ENCODE measurements at regions not wholly inside any gene's neighbourhood (a gene's known extent, or its start where the extent isn't known, plus 50 kb on each side); places are given as distances from the start of the nearest gene placed in this dataset.

DNA sequence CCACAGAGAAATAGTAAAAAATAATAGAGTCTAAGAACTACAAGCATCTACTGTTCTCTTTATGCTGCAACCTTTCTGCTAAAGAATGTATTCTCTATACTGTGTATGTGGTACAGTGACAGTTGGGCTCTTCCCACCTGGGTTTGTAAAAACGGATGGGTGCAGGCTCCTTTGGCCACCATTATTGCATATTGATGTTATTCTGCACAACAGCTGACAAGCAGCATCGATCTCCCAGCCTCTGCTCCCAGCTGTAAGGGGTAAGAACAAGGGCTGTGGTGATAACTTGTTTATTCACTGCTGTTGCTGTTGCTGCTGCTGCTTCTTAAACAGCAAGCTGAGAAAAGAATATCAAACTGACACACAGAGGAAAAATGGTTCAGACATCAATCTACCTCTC lies 56.1 kb downstream of the KCNRG start:
- DNase-seq (ENCODE audit: low read depth in 2 of 2) = no peak

DNA sequence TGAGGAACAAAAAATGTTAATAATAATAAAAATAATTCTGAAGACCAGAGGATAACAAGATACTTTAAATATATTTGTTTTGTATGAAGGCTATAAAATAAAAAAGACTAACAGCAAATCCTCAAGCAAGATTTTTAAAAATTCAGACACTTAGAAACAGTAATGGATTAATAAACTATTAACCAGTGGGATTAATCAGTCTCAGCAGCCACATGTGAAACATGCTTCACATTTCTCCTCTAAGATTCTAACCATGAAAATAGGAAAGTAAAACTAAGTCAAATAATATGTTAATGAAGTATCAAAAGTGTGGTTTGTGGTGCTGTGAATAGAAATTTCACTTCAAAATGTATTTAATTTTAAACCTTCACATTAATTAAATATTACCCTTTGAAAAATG lies 57.4 kb downstream of the KCNRG start:
- DNase-seq (ENCODE audit: low read depth in 2 of 2) = no peak

DNA sequence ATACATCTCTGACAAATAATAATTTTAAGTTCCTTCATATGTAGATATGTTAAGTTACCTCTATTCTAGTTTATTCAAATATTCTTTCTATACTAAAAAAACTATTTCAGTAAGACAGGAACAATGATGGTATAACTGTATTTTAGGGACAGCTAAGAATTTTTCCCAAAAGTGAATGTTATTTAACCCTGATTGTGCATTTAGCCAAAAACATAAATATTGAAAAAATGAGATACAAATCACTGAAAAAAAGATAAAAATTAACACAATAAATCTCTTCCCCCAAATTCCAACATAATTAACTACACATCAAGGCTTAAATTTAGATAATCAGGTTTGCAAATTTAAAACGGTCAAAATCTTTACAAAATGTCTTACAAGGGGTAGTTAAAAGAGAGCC lies 58.1 kb downstream of the KCNRG start:
- DNase-seq (ENCODE audit: low read depth in 2 of 2) = no peak

DNA sequence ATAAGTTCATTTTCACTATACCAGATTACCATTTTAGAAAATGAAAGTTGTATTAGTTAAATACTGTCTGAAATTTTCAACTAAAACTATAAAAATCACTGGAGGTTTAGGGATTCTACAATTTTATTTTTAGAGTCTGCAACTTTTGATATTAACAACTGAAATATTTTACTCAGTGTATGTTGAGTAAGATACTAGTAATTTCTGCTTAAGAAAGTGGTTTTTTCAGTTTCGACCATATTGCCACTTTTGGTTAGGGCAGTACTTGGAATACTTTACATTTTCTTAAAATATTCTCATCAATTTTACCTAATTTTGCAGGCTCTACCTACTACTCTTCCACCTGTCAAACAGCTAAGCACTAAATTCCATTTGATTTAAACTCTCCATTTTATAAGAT lies 59.6 kb downstream of the KCNRG start:
- no peak for DNase-seq (ENCODE audit: low read depth in 2 of 2)

DNA sequence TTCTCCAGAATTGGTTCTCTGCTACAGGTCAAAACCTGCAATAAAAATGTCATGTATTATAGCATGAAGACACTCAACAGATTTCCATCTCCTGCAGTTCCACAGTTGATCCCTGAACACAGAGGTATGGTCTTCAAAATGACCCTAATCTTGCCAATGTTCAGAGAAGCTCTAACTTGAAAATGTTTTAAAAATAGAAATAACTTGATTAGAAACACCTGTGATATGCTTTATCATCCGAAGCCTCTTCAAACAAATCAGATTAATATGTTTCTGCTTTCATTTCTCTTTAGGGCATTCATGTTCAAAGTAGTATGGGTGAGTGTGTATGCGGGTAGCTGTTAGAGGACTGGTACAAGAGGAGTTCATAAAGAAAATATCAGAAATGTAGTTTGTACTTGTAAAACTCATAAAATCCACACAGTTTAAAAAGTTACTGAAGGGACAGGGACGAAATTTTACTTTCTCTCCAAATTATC lies 60.4 kb downstream of the KCNRG start:
- no peak for DNase-seq (ENCODE audit: low read depth in 2 of 2)

DNA sequence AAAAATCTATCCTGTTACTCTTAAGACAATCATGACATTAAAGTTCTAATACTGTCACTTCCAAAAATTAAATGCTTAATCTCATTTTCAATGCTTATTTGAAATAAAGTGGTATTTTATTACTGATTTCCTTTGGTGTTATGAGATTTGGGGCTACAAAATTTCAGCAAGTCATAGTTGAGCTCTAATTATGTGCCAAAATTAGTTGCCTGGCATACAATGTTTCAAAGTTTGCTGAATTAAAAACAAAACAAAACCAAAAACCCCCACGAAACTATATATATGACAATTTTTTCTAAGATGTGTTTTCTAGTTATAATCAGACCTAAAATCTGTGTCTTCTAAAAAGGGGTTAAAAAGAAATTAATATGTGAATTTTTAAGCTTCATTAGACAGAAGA lies 62.2 kb downstream of the KCNRG start:
- no peak for DNase-seq (ENCODE audit: low read depth in 2 of 2)

DNA sequence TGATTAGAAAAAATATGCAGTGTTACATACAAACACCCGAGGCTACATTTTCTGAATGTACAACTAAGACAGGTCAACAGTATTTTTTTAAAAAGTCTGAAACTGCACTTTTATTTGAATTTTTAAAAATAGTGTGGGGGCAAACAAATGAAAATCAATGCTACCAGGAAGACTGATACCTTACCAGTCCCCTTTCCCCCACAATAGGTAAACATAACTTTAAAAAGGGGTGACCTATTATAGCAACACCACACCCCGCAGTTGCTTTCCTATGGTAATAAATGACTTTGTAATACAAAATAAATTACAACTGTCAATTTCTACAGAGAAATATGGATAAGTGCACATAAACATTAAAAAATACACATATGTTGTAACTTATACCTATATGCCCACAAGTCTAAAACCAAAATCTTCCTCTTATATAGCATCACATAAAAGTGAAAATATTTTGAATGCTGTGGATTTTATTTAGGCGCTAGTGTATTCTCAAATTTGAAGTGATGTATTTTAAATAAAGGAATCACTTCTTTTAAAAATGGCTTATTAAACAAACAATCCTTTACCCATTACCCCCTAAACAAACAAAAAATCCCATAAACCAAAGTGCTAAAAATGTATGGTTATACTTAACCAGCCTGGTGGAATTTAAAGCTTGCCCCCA lies 63.1 kb downstream of the KCNRG start:
- DNase-seq (ENCODE audit: low read depth in 2 of 2) = no peak

DNA sequence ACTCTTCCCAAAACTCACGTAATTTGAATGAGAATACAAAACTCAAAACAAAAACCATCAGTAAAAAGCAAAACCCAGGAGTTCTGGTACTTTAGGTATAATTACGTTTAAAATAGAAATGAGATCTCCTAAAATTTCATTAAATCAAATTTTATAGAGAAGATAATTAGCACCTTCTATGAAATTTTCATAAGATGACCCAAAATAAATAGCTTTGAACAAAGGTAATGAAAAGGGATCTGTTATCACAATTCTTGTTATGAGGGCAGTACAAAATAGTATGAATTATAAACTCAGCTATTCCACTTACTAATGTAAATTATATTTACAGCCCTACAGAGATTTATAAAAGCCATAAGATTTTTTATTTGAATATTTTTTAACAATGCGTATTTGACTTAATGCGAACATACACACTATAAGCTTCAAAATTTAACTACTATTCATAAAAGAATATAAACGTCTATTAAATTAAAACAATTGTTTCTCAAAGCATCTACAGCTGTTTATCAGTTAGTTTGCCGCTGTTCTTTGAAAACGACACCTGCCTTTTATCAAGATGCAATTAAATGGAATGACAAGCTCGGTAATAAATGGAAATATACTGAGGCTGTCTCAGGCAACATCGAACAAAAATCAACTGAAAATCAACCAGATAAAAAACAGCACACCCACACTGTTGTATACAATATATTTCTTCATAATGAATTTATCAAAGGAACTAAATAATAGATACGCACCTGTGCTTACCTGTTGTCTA lies 63.8 kb downstream of the KCNRG start:
- no peak for DNase-seq (ENCODE audit: low read depth in 2 of 2)

DNA sequence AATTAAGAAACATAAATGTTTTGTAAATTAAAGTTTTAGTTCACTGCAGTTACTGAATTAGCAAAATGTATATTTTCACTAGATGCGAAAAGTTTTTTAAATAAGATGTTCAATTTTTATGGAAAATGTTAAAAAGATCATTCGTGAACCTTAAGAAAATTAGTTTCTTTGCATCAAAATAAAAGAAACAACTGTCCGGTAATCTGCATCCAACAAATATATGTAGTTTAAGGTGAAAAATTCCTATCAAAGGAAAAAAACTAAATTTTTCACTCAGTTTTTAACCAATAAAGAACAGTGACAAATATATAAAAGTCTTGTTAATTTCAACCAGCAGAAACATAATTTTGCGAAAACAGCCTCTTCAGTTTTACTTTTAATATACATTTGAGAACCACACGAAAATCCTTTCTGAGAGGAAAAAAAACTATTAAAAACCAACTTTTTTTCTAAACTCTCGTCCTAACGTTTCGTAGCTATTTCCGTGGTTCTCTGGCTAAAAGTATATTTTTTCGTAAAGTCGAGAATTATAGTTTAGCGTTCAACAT lies 64.5 kb downstream of the KCNRG start:
- DNase-seq (ENCODE audit: low read depth in 2 of 2) = no peak

DNA sequence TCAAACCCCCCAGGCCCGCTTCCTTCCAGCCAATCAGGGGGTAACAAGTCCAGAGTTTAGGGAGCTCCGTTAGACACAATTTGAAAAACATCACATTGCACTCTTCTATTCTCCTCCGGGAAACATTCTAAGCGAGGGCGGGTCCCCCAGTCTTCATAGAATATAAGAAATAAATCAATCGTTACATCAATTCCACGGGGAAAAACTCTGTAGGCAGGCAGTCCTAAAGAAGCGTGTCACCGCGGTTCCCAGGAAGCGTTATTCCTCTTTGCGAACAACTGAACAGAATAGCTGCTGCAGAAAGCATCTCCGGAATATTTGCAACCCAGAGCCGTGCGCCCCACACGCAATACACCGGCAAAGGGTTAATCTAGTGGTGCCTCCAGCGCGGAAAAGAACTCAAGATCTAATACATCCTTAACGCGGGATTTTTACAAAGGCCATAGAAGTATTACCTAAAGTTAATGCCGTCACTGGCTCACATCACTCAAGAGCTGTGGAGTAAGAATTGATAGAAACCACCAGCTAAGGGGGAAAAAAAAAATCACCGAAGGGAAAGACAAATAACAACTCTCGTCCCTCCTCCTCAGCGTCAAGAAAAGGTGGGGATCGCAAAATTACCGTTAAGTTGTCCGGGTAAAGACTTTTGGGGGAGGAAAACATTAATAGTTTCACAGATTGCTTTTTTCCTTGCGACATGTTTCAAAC lies 65.1 kb downstream of the KCNRG start:
- DNase-seq (ENCODE audit: low read depth in 2 of 2) = peak in 1 of 2 donors; percentile 4

DNA sequence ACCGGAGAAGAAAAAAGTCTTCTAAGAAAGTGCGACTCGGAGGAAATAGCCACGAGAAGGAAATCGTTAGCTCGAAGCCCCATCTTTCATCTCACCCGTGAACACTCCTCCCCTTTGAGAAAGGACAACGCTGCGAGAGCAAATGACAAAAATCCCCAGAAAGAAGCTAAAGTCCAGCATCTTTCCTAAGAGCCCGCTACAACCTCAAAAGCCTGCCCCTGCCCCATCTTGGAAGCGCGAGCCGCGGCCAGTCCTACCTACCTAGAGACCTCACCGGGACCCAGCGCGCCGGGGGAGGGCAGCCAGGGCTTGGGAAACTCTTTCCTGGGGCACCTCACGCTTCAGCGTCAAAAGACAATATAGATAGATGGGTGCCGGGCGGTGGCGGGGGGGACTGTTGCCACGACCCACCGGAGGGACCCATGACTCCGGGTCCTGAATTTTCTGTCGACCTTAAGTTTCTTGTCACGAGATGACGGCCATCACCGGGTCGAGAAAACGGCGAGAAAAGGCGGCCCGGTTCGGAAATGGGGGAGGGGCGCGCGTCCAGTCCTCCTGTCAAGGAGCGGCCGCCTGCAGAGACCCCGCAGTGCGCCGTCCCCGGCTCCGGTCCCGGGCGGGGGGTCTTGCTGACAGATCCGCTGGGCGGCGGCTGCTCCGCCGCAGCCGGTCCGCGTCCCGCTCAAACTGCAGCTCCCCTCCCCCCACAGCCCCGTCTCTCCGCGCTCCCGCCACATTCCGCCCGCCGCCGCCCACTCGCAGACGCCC lies 65.9 kb downstream of the KCNRG start:
- peak; percentile 35 to 46 for DNase-seq (ENCODE audit: low read depth in 2 of 2)

DNA sequence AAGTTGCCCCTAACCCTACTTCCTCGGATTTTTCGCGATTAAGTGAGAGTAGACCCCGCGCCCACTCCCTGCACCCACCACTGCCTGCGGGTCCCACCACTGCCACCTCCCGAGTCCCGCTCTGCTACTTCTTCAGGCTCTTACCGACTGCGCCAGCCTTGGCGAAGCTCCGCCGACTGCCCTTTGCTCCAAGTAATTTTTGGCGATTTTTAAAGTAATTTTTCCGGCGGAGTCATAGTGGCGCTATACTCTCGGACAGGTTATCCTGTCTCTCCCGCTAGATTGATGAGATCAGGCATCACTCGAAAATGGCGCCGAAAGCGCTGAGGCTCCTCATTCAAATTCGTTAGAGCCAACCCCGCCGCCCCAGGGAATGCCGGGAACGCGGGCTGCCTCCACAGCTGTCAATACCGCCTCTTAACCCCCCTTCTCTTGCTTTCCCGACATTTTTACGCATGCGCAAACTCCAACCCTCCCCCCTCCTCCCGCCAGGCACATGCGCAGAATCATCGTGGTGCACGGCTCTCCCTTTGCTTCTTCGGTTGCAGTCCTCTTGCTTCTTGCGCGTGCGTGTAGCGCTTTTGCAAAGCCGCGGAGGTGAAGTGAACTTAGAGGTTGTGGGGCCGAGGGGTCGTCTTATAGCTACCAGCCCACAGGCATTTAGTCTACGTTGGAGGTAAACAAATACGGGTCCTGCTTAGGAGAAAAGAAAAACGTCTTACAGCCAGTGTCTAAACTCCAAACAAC lies 66.6 kb downstream of the KCNRG start:
- peak; percentile 96 to 98 for DNase-seq (ENCODE audit: low read depth in 2 of 2)

DNA sequence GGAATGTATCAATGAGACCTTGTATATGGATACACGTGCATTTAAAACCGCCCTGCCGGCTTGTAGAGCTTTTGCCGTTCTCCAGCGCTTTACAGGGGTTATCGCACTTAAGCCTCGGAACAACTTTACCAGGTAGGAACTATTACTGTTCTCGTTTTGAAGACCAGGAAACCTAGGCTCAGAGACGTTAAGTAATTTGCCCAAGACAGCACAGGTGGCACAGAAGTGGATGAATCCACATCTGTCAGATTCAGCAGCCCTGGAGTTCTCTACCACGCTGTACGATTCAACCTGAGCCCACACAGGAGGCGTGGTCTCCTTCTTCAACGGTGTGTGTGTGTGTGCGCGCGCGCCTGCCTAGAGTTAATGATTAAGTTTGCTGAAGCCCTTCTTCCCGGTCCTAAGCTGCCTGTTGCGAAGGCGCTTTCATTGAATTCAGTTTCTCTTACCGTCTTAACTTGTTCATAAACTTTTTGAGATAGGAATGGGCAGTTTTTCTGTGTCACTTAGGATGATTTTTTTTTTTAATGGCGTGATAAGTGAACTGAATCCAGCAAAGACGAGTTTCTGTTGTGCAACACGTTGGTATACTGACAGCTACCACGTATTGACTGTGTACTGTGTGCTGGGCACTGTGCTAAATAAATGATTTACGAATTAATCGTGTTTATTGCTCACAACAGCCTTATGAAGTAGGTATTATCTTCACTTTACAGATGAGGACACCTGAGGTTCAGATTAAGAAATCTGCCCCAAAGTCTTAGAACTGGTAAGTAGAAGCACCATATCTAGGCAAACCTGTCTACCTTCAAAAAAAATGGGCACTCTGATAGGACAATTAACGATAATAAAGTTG lies 67.4 kb downstream of the KCNRG start:
- peak; percentile 64 to 67 for DNase-seq (ENCODE audit: low read depth in 2 of 2)

DNA sequence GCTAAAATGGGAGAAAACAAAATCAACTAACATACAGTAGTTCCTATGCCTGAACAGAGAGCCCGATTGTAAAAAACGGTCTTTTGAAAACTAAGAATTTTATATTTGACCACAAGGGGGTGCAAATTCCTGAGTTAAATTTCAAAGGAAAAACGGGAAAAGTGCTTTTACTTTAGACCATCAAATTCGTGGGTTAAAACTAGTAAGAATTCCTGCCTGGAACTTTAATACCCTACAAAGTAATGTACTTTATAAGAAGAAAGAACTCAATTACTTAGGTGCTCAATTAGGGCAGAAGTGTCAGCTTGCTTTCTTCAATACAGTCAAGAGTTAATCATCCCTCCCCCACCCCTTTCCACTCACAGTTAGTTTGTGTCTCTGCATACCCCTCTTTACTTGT lies 69.8 kb downstream of the KCNRG start:
- DNase-seq (ENCODE audit: low read depth in 2 of 2) = no peak

DNA sequence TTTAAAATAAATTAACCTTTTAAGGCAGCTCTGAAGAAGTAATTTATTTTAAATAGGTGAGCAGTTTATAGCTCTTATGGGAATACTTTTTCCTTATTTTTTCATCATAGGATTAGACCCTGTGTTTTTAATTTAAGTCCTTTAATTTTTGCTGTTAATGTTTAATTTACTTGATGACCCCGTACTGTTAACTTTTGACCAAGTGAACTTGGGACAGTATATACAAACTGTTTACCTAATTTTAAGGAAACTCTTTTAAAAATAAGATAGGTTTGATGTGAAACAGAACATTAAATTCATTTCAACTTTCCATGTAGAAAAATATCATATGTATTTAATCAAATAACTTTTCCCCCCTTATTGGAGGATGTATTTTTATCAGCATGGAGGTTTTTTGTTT lies 74.4 kb downstream of the KCNRG start:
- DNase-seq (ENCODE audit: low read depth in 2 of 2) = no peak

DNA sequence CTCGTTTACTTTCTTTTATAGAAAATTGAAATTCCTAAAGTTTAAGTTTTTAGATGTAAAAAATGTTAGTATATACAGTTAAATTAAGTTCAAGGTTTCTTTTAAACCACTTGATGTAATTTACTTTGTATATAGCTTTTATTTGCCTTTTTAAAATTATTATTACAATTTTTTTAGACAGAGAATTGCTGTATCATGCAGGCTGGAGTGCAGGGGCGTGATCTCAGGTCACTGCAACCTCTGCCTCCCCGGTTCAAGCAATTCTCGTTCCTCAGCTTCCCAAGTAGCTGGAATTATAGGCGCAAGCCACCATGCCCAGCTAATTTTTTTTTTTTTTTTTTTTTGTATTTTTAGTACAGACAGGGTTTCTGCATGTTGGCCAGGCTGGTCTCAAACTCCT lies 75.0 kb downstream of the KCNRG start:
- no peak for DNase-seq (ENCODE audit: low read depth in 2 of 2)

DNA sequence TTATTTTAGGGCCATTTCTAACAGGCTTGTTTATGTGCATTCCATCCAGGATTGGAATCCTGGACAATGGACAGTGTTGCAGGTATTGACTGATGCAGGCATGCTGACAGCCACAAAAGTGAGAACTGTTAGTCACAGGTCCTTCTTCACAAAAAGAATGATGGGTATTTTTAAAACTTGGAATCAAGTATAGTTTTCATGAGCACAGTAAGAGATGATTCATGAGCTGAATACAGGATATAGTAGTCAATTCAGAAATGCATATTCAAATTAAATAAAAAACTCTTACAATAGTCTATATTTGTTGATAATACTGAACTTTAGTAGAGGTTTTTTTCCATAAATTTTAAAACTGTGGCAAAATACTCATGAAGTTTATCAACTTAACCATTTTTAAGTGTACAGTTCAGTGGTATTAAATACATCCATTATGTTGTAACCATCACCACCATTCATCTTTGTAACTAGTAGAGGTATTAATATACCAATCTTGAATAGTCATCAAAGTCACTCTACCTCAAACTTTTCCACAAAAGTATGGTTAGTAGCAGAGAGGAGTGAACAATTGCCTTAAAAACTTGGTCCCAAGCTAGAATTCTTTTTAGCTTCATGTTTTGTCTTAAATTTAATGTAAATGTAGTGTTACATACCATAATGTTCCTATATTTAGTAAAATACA lies 79.5 kb downstream of the KCNRG start:
- DNase-seq (ENCODE audit: low read depth in 2 of 2) = no peak

DNA sequence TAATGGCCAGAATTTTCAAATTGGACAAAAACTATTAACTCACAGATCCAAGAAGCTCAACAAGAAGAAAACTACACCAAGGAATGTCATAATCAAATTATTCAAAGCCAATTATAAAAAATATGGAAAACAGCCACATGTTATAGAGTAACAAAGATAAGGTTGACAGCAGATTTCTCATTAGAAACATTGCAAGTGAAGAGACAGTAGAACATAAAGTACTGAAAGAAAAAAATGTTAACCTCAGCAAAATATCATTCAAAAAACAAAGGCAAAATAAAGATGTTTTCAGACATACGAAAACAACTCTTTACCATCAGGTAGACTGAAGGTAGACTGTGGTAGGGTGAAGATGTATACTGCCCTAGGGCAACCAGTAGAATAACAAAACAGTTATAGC lies 83.4 kb downstream of the KCNRG start:
- DNase-seq (ENCODE audit: low read depth in 2 of 2) = no peak

DNA sequence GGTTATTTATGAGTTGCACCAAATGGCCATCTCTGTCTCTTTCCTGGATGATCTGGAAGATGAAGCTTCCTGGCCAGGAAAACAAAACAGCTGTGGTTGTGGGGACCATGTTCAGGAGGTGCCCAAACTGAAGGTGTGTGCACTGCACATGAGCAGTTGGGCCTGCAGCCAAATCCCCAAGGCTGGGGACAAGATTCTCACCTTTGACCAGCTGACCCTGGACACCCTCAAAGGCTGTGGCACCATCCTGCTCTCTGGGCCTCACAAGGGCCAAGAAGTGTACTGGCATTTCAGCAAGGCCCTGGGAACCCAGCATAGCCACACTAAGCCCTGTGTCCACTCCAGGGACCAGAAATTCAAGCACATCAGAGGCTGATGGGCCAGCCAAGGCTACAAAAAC lies 84.2 kb downstream of the KCNRG start:
- no peak for DNase-seq (ENCODE audit: low read depth in 2 of 2)

DNA sequence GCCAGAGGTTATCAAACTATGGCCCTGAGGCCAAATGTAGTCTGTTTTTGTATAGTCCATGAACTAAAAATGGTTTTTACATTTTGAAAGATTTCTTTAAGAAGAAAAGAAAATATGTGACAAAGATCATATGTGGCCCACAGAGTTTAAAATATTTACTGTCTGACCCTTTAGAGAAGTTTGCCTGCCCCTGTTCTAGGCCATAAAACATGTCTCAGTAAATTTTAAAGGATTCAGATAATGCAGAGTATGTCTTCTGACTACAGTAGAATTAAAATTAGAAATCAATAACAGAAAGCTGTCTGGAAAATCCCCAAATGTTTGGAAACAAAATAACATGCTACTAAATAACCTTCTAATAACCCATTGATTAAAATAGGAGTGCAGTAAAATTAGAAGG lies 86.3 kb downstream of the KCNRG start:
- no peak for DNase-seq (ENCODE audit: low read depth in 2 of 2)
